ENCODE measurements at regions not wholly inside any gene's neighbourhood (a gene's known extent, or its start where the extent isn't known, plus 50 kb on each side); places are given as distances from the start of the nearest gene placed in this dataset.
"Not testable (repeated sequence)": the region's sequence is repeated elsewhere in the genome, so short reads cannot be mapped to it uniquely, and the experiment has no call there.

GRCh38 chr11:38667359-38667758 lies 2069.3 kb upstream of the RAG2 start:
- Histone ChIP-seq H3K27ac (no peak overlapping the region), H3K27me3 (replicated peaks in 1 of 7) (no peaks in the 10 kb centered on the region), H3K36me3 (no peaks in the 10 kb centered on the region), H3K9me3 (peaks cover 0 to 13% (median 0%) of the 10 kb centered on the region in 8 donors), H3K4me1 (no peaks in the 10 kb centered on the region), H3K4me3 (no peak overlapping the region)
- 82 to 95% (median 89%) methylated on average over 8 to 10 of the region's 10 CpGs for WGBS, 5 donors
- TF ChIP-seq POLR2A (IDR thresholded peaks at IDR 0.05) = no peak
- TF ChIP-seq POLR2AphosphoS5 (IDR thresholded peaks at IDR 0.05) = no peak
- TF ChIP-seq CTCF (IDR thresholded peaks at IDR 0.05 in 8 of 11, conservative IDR thresholded peaks at IDR 0.05 in 3 of 11) = no peak
- intact Hi-C loops (cut with DNase I; ENCODE audit: low total_unique reads) = no loop called here
- DNase-seq = peak; percentile 51

- intact Hi-C loops (cut with DNase I; ENCODE audit: low total_unique reads) = no loop called here
- no peak overlapping the region for H3K27ac ChIP-seq
- no peaks in the 10 kb centered on the region for H3K4me1 ChIP-seq
- no peaks in the 10 kb centered on the region for H3K36me3 ChIP-seq
- DNase-seq = no peak
- H3K9me3 ChIP-seq = no peaks in the 10 kb centered on the region
- no peaks in the 10 kb centered on the region for H3K27me3 ChIP-seq (replicated peaks in 1 of 7)
- TF ChIP-seq POLR2AphosphoS5 (IDR thresholded peaks at IDR 0.05) = no peak
- no peak for TF ChIP-seq CTCF (IDR thresholded peaks at IDR 0.05 in 8 of 11, conservative IDR thresholded peaks at IDR 0.05 in 3 of 11)
- no peak for TF ChIP-seq POLR2A (IDR thresholded peaks at IDR 0.05)
- H3K4me3 ChIP-seq = no peak overlapping the region
- WGBS, 5 donors = 46 to 63% (median 51%) methylated on average over 3 of the region's 3 CpGs
Observed at GRCh38 chr11:38648604-38649003, 2050.6 kb upstream of the RAG2 start.

- Histone ChIP-seq H3K4me1 (no peaks in the 10 kb centered on the region), H3K27me3 (replicated peaks in 1 of 7) (no peaks in the 10 kb centered on the region), H3K9me3 (peaks cover 0 to 16% (median 10%) of the 10 kb centered on the region in 8 donors), H3K27ac (no peak overlapping the region), H3K4me3 (no peak overlapping the region), H3K36me3 (no peaks in the 10 kb centered on the region)
- TF ChIP-seq CTCF (IDR thresholded peaks at IDR 0.05 in 8 of 11, conservative IDR thresholded peaks at IDR 0.05 in 3 of 11) = no peak
- TF ChIP-seq POLR2A (IDR thresholded peaks at IDR 0.05) = no peak
- TF ChIP-seq POLR2AphosphoS5 (IDR thresholded peaks at IDR 0.05) = no peak
- WGBS, 5 donors = 67 to 85% (median 76%) methylated on average over 3 of the region's 3 CpGs
- intact Hi-C loops (cut with DNase I; ENCODE audit: low total_unique reads) = no loop called here
- DNase-seq = no peak
Observed at GRCh38 chr11:38646382-38646781, 2048.3 kb upstream of the RAG2 start.

GRCh38 chr11:38640854-38641253 lies 2042.8 kb upstream of the RAG2 start:
- Histone ChIP-seq H3K36me3 (no peaks in the 10 kb centered on the region), H3K27me3 (replicated peaks in 1 of 7) (no peaks in the 10 kb centered on the region), H3K4me1 (no peaks in the 10 kb centered on the region), H3K9me3 (peaks cover 0 to 32% (median 17%) of the 10 kb centered on the region in 8 donors), H3K27ac (no peak overlapping the region), H3K4me3 (no peak overlapping the region)
- WGBS, 5 donors = 71 to 77% (median 74%) methylated on average over 1 of the region's 1 CpG
- DNase-seq = no peak
- no peak for TF ChIP-seq POLR2A (IDR thresholded peaks at IDR 0.05)
- intact Hi-C loops (cut with DNase I; ENCODE audit: low total_unique reads) = no loop called here

GRCh38 chr11:38612701-38613100 lies 2014.7 kb upstream of the RAG2 start:
- intact Hi-C loops (cut with DNase I; ENCODE audit: low total_unique reads) = no loop called here

GRCh38 chr11:38601371-38601770 lies 2003.3 kb upstream of the RAG2 start:
- H3K27me3 ChIP-seq (replicated peaks in 1 of 7); H3K4me1 ChIP-seq; H3K36me3 ChIP-seq; H3K27ac ChIP-seq; intact Hi-C loops (cut with DNase I; ENCODE audit: low total_unique reads); H3K4me3 ChIP-seq; DNase-seq: not testable (repeated sequence)
- H3K9me3 ChIP-seq = peaks cover 0 to 34% (median 10%) of the 10 kb centered on the region in 8 donors
- WGBS, 5 donors = 71 to 90% (median 80%) methylated on average over 2 of the region's 2 CpGs

More at GRCh38 chr11:38612701-38613100, 2014.7 kb upstream of the RAG2 start:
- Histone ChIP-seq H3K9me3 (peaks cover 0 to 26% (median 12%) of the 10 kb centered on the region in 8 donors), H3K36me3 (no peaks in the 10 kb centered on the region), H3K4me1 (no peaks in the 10 kb centered on the region), H3K4me3 (no peak overlapping the region), H3K27ac (no peak overlapping the region), H3K27me3 (replicated peaks in 1 of 7) (no peaks in the 10 kb centered on the region)
- no peak for DNase-seq
- TF ChIP-seq CTCF (IDR thresholded peaks at IDR 0.05 in 8 of 11, conservative IDR thresholded peaks at IDR 0.05 in 3 of 11) = no peak
- TF ChIP-seq POLR2A (IDR thresholded peaks at IDR 0.05) = no peak

All from spleen (tissue), 11 donors.